Muscle of back (tissue), 3 donors: ENCODE measurements at regions not wholly inside any gene's neighbourhood (a gene's known extent, or its start where the extent isn't known, plus 50 kb on each side); places are given as distances from the start of the nearest gene placed in this dataset.
"Not testable (repeated sequence)": the region's sequence is repeated elsewhere in the genome, so short reads cannot be mapped to it uniquely, and the experiment has no call there.

Experiments
- DNase-seq, 3 donors: peaks; one replicate each; pipeline versions ENCODE4 v3.0.0 to v3.0.0-alpha.2; 2013

DNA sequence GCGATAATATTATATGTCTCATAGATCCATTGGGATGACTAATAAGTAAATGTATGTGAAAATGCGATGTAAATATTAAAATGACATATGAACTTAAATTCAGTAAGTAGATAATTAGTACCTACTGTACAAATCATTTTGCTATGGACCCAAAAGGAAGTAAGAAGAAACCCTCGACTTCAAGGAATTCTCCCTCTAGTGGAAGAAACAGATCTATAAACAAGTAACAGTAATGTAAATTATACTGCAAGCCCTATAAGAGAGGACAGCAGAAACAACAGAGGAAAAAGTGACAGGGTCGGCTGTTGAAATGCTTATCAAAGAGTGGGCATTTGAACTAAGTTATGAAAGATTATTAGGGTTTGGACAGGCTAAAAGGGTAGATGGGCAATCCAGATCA, 320.3 kb downstream of the DMAC1 start:
- no peak for DNase-seq

DNA sequence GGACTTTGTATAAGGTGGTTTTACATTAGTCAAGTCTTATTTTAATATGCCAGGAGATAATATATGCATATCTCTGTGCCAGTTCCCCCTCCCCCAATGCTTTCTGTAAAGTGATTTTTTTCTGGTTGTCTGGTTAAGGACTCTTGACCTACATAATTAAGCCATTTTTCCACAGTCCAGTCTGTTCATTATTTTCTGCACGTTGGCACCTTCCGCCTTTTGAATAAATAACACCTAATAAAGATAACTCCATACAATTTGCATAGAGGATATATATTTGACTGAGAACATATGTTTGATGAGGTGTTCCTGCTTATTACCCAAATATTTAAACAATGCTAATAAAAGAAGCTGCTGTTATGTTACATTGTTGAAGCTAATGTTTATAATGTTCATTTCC, 320.9 kb downstream of the DMAC1 start:
- no peak for DNase-seq

DNA sequence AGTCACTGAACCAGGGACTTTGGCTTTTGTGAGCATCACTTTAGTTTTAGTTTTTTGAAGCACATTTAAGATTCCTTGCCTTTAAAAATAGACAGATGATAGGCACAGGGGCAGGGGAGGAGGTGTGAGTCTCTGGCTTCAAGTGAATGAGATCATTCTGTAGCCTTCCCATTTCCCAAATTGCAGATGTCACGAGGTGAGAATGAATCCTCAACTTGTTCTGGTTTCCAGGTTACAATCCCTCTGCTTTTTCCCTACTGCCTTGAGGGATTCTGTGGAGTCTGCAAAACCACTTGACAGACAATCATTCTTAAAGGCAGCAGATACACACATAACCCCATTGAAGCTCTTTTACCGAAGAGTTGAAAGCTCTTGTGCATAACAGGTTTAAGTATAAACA, 332.4 kb downstream of the DMAC1 start:
- no peak for DNase-seq

DNA sequence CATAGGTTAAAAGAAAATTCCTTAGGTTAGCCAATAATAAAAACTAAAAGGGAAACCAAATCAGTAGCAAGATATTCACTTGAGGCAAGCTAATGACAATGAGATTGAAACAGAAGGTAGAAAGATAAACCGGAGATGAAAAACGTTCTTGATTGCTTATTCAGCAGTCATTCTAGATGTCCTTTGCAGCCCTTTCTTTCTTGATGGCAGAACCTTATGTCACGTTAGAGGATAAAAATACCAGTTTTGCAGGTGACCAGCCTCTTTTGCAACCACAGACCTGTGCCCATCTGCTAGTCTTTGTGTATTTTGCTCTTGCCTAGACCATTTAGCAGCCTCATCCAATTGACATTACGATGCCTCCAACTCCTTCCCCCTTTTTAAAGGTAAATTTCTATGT, 337.8 kb downstream of the DMAC1 start:
- DNase-seq = no peak

DNA sequence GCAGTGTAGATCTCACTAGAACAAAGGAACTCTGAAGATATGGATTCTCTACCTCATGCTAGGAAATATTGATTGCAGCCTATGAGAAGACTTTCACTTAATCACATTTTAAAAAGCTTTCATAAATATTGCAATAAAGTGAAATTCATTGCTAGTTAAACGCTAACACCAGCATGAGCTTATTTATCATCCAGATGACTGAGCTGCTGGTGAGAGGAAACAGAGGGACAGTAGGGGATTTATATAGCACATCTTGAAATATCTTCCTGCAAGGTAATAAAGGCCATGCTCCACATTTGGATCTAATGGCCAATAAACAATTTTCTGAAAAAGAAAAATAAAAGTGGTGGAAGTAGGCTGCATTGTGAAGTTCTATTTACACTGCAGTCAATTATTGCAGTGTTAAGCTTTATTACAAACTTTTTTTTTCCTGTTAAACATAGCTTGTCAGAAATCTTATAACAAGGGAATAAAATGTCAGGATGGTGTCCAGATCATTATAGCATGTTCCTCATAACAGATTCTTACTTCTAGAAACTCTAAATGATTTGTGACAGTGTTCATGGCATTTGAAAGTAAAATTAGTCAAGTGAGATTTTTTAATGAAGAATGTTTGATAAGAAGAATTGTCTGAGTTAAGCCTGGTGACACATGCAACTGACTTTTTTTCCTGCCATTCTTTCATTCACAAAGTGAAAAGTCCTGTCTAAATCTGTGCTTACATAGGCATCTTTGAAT, 342.6 kb downstream of the DMAC1 start:
- DNase-seq = no peak

DNA sequence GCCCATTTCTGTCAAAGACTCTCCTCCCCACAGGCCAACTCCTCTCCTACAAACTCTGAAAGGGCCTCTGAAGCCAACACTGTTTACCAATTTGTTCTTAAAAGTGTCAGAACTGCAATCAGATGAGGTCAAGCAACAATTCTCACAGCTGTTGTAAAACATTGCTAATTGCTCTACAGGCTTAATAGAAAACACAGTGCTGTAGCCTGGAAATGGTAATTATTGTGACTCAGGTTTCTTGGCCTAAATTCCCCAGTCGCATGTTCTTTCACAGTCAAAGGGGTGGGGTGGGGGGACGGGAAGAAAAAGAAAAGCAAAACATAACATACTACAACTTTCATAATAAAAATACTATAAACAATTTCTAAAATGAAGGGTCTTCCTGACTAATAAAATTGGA, 343.2 kb downstream of the DMAC1 start:
- no peak for DNase-seq

DNA sequence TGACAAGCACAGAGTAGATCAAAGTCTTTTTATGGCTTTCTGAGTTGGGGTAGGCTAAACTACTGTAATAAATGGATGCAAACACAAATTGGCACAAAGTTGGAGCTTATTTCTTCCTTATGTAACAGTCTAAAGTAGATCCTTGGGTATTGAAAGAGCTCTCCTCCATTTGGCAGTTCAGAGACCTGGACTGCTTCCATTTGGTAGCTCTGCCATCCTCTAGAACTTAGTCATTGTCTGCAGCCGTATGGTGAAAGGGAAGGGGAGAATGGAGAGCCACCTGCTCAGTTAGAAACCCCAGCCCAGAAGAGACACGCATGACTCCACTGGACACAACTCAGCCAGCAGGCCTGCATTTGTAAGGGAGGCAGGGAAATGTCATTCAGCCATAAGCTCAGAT, 345.0 kb downstream of the DMAC1 start:
- no peak for DNase-seq

DNA sequence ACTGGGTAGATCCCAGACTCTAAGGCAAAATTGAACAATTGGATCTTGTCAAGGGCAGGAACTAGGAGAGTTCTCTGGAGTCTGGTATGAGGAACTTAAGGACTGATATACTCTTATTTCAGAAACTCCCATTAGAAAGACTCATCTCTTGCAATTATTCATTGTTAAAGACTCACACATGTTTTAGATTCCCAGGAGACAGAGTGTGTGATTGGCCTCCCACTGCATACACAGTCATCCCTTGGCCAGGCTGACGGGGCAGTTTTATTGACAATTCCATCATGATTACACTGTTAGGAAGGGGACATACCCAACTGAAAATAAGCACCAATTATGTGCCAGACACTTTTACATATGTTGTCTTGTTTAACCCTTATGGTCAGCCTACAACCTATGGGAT, 347.2 kb downstream of the DMAC1 start:
- peak in 1 of 3 donors; percentile 38 for DNase-seq

DNA sequence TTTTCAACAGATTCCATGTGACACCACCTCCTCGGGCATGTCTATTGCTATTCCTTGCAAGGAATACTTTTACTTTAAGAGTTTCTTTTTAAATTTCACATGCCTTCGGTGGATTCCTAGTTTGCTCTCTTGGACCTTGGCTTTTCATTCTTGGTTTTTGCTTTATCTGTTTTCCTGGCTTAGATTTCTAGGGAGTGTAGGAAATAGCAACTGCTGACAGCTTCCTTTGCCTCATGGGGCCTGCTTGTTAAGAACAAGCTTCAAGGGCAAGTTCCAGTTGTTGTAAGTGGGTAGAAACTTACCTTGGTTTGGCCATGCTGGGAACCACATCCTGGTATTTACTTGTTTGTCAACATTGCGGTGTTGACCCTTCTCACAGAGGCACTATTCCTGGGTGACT, 348.5 kb downstream of the DMAC1 start:
- peak in 1 of 3 donors; percentile 50 for DNase-seq

DNA sequence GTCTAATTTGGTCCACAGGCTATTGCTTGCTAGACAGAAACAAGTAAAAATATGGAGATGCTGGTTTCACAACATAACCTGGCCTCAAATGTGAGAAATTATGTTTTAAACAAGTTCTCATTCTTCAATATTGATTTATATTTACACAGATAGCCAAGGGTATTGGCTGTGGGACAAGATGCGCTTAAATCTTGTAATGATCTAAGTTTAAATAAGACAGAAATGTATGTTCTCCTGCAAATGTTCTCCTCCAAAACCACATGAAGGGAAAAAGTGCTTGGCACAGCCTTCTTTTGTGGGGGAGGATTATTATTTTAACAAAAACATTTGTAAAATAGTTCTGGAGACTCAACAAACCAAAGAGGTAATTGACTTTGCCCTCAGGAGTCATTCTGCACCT, 356.0 kb downstream of the DMAC1 start:
- DNase-seq = peak; percentile 29 to 74 (median 55)

DNA sequence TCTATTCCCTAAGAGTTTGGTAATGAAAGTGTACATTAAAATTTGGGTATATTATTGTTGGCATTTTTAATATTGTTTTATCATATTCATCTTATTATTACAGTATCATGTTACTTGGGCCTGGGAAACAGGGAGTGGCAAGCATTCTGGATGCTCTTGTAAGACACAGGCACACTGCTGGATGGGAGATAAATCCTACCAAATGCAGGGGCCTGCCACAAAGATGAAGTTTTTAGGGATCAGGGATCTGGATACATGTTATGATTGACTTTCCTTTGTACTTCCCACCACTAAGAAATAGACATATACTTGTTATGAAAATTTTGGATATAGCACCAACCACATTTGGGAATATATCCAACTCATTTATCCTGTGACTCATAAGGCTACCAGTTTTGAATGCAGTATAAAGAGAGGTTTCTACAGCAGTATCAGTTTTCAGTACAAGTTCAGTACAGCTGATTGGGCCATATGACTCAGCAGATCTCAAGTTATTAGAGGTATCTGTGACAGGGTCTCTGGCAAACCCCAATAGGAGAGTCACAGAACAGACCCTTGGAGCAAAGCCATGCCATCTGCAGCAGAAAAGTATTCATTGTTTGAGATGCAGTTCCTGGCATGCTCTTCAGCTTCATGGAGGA, 360.1 kb downstream of the DMAC1 start:
- peak in 1 of 3 donors; percentile 18 for DNase-seq

DNA sequence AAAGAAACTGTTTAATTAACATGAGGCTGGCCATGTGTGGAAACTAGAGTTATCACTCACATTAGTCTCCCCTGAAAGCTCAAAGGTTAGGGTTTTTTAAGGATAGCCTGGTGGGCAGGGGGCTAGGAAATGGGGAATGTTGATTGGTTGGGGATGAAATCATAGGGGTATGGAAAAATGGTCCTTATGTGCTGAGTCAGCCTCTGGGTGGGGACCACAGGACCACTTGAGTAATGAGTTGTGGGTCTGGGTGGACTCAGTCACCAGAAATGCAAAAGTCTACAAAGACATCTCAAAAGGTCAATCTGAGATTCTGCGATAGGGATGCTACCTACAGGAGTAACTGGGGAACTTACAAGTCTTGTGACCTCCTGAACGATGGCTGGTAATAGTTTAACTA, 362.8 kb downstream of the DMAC1 start:
- DNase-seq = no peak

DNA sequence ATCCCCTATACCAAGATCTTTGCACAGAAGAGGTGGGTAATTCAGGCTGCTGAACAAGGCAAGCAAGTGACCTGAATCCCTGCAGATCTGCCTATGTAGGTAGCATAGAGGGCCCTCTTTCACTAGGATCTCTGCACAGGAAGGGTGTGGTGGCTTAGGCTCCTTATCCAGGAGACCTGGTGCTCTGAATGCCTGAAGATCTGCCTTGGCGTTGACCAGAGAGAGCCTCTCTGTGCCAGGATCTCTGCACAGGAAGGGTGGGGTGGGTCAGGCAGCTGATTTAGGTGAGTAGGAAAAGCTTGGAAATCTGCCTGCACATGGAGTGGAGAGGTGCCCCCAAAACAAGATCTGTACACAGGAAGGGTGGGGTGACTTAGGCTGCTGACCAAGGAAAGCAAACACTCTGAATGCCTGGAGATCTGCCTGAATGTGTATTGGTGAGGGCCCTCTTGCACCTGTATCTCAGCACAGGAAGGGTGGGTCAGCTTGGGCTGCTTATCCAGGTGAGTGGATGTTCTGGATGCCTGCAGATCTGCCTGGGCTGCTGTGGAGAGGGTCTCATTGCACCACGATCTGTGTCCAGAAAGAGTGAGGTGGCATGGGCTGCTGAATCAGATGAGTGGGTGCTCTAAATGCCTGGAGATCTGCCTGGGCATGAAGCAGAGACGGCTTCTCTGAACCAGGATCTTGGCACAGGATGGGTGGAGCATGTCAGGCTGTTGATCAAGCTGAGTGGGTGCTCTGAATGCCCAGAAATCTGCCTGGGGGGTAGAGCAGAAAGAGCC, 365.9 kb downstream of the DMAC1 start:
- no peak for DNase-seq

DNA sequence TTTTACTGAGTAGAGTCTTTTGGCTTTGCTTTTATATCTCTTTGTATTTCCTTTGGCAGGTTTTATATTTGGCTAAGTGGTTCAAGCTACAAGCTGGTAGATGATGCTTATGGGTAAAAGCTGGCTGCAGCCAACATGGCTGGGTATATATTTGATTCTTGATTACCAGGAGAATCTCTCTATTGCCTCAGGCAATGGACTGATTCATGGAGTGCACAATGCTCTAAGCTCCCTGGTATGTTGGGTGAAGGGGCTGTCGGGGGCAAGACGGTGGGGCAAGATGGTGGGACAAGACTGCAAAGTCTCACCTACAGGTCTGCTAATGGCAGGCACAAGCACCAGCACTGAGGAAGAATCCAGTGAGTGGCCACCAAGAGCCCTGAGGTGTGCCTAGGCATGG, 366.6 kb downstream of the DMAC1 start:
- DNase-seq = no peak

DNA sequence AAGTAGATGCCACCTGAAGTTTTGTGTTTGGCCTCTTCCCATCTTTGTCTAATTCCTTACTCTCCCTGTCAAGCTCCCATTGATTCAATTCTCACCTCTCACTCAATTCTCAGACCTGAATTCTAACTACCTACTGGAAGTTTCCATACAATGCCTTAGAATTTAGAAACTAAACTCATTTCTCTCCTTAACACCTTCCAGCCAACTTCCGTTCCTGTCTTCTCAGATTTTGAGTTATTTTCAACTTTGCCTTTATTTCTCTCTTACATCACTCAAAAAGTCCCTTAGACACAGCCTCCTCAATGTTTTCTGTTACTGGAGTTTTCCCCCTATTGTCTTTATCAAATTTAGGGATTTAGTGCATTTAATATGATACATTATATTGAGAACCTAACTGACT, 382.2 kb downstream of the DMAC1 start:
- DNase-seq = not testable (repeated sequence)

DNA sequence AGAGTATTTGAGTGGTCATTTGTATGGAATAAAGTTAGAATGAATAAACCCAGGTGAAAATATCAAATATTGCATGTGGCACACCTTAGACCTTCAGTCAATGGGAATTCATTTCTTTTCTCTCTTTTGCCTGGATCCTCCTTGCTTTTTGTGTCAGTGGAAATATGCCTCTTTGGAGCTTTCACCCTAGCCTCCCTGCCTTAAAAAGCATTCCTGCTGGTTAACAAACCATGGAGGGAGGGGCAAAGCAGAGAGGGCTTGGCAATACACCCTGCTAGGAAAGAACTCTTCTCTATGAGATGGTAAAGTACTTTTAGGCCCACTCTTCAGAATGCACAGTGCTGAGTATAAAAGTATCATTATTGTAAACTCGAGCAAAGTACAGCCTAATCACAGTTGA, 383.7 kb downstream of the DMAC1 start:
- no peak for DNase-seq

DNA sequence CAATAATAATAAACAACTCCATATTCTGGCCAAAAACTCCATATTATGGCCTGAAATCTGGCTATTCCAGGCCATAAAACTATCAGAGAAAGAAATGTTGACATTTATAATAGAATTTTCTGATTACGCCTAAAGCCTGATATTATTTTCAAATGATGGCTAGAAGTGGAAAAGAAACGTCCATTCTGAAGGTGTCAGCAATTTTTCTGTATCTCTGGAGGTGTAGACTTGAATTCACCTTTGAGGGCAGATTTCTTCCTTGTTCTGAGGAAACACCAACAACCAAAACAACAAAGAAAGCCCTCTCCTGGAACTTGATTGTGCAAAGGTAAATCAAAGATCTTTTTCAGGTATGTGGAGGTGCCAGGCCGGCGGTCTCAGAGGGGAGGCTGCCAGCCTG, 390.7 kb downstream of the DMAC1 start:
- no peak for DNase-seq

DNA sequence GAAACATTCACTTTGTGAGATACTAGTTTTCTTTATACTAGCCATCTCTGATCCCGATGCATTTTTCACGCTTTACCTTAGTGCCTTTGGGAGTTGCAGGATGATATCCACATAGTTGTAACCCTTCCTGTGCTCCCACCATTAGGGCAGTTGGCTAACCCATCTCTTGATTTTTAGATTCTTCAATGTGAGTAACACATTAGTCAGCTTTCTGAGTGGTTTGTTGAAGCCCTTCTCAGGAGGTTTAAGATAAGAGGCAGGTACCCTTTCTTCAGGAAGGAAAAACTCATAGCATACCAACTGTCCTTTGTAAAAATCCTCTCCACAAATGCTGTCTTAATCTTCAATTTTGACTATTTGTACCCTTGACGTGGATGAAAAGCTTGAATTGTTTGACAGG, 392.3 kb downstream of the DMAC1 start:
- no peak for DNase-seq

DNA sequence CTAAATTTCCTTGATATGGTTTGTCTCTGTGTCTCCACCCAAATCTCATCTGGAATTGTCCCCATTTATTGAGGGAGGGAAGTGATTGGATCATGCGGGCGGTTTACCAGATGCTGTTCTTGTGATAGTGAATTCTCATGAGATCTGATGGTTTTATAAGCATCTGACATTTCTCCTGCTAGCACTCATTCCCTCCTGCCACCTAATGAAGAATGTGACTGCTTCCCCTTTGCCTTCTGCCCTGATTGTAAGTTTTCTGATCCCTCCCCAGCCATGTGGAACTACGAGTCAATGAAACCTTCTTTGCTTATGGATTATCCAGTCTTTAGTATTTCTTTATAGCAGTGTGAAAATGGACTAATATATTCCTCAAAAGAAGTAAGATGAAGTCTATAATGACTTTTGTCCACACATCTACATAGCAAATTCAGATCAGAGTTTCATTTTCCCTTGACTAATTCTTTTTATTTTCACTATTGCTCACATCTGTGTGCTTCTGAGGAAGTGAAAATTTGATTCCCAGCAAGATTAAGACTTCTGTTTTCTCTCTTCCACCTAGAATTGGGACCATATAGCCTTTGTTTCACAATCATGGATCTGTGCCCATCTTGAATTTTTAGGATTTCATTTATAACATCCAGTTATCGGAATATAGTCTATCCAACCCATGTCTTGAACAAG, 393.5 kb downstream of the DMAC1 start:
- DNase-seq = no peak

DNA sequence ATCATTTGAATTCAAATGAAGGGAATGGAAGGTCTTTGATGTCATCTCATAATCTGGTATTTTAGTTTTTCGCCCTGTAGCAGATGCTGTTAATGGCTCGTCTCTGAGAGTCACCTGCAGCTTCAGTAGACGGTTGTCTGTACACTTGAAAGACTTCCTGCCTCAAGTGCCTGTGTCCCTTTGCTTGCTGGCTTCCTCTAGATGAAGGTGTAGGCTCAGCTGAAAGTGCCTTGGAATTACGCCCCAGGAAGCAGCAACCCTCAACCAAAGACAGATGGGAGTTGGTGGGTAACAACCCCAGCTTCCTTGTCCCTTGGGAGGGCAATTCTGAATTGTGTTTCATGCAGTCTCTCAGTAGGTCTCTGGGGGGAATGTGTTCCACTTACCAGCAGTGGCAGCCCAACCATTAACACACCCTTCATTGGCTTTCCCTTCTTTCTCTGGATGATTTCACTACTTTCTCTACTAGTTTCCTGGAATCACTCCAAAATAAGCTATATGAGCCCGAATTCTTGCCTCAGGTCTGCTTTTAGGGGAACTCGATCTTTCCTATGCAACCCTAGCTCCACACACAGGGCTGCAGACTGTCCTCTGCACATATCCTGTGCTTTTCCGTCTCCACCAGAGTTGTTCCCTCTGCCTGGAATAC, 395.6 kb downstream of the DMAC1 start:
- DNase-seq = peak in 2 of 3 donors; percentile 9 to 25

DNA sequence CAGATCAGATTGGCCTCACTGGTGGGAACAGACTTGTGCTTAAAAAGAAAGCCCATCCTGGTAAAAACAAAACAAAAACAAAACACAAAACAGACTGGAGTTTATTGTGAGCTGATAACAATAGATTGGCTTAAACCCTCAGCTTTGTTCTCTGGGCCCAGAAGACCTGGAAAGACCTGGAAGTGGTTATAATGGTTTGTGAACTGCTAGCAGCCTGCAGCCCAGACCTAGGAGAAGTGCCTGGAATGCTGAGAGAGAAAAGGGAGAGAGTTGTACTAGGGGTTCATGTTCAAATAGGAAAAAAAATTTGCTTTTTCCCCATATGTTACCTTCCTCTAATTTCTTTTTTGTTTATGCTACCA, 396.6 kb downstream of the DMAC1 start:
- no peak for DNase-seq
